ENCODE measurements at regions not wholly inside any gene's neighbourhood (a gene's known extent, or its start where the extent isn't known, plus 50 kb on each side); places are given as distances from the start of the nearest gene placed in this dataset.

DNA sequence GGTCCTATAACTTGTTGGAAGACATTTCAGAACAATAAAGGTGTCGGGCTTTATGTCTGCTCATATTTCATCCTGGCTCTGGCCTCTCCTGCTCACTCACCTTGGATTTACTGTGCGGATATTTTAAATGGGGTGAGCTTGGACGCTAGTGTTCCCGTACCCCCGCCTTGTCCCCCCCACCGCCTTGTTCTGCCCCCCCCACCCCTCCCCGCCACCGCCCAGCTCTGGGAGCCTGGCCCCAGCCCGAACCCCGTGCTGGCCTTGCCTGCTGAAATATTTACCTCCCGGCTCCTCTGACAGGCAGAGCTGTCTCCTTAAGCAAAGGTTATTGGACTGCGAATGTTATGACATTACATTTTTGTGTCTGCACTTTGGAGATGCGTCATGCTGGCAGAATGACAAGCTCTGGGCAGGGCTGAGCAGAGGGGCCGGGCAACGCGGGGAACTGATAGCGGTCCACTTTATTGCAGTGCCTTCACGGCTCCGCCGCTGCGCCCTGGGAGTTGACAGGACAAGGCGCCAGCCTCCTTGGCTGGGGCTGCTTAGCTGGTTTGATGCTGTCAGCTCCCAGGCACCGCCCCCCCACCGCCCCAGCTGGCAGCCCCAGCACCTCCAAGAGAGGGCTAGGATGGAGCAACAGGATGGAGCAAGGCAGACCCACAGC, 222.5 kb upstream of the GSE1 start:
- DNase-seq (peak; percentile 88 to 90), ATAC-seq (peak; percentile 90)
- intact Hi-C loops (cut with DNase I, micrococcal nuclease), result no loop called here

DNA sequence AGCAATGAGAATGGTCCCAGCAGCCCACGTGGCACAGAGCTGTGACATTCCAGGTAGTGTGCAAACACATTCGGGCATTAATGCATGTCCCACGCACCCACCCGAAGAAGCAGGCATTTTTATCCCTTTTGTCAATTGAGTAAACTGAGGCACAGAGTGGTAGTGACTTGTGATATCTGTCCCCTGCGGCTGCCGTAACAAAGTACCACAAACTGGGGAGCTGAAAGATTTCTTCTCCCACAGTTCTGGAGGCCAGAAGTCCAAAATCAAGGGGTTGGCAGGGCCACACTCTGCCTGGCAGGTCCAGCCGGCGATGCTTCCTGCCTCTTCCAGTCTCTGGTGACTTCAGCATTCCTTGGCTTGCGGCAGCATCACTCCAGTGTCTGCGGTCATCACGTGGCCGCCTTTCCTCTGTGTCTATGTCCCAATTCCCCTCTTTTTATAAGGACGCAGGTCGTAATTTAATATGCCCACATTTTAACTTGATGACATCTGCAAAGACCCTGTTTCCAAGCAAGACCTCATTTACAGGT, 221.9 kb upstream of the GSE1 start:
- ATAC-seq, result no peak
- intact Hi-C loops (cut with DNase I, micrococcal nuclease), result no loop called here
- DNase-seq, result peak in 1 of 2 donors; percentile 4

DNA sequence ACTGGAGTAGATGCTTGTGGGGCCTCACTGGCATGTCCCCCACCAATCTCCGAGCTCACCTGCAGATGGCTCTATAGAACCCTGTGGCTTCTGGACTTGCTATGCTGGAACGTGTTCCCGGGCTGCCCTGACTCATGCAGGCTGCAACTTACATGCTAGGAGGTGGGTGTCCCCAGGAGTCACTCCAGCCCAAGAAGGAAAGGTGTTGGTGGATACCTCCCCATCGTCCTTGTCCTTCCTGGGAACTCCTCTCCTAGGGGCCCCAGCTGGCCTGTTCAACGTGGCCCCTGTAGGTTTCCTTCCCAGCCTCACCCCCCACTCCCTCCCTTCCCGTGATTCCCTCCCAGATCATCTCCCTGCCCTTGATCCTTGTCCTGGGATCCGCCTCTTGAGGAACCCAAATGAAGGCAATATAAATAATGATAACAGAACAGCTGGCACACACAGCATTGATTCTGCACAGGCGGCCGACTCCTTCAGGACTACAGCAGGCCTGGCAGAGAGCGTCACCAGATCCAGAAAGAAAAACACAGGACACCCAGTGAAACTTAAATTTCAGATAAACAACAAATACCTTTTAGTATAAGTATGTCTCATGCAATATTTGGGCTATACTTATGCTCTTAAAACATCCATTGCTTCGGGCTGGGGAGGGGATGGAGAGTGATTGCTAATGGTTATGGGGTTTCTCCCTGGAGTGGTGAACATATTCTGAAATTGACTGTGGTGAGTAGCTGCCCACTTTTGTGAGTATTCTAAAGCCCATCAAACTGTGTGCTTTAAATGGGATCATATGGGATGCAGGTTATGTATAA, 221.1 kb upstream of the GSE1 start:
- intact Hi-C loops (cut with DNase I, micrococcal nuclease), result no loop called here
- peak; percentile 15 to 39 for DNase-seq
- ATAC-seq, result peak; percentile 25

DNA sequence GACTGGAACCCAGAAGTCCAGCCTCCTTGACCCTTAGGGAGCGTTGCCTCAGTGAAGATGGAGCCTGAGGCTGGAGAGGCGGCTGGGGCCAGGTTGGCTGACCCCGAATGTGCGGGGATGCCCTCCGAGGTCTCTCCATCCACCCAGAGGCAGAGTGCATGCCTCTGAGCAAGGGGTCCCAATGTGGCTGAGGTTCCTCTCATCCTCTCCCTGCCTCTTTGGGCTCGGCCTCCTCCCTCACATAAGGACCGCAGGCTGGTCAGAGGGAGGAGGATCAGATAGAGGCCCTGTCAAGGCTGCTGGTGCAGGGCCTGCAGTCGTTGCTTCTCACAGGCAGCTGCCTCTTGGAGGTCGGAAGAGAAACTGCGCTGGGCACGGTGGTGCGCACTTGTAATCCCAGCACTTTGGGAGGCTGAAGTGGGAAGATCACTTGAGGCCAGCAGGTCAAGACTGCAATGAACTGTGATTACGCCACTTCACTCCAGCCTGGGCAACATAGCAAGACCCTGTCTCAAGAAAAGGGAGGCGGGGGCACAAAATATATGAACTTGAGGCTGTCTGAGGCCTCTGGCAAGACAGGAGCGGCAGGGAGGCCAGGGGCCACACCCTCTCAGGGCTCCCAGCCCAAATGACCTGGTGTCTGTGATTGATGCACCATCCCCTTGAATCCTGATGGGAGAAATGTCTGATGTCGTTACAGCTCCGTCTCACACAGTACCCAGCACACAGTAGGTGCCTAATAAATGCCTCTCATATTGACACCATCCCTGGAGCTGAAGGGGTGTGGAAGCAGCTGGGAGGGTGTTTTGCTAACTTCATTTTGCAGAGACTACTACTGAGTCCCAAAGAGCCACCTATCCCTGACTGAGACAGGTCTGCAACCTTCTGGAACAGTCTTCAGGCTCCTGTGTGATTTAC, 220.1 kb upstream of the GSE1 start:
- DNase-seq (peak; percentile 3 to 21), ATAC-seq (no peak)
- intact Hi-C loops (cut with DNase I, micrococcal nuclease), result no loop called here

DNA sequence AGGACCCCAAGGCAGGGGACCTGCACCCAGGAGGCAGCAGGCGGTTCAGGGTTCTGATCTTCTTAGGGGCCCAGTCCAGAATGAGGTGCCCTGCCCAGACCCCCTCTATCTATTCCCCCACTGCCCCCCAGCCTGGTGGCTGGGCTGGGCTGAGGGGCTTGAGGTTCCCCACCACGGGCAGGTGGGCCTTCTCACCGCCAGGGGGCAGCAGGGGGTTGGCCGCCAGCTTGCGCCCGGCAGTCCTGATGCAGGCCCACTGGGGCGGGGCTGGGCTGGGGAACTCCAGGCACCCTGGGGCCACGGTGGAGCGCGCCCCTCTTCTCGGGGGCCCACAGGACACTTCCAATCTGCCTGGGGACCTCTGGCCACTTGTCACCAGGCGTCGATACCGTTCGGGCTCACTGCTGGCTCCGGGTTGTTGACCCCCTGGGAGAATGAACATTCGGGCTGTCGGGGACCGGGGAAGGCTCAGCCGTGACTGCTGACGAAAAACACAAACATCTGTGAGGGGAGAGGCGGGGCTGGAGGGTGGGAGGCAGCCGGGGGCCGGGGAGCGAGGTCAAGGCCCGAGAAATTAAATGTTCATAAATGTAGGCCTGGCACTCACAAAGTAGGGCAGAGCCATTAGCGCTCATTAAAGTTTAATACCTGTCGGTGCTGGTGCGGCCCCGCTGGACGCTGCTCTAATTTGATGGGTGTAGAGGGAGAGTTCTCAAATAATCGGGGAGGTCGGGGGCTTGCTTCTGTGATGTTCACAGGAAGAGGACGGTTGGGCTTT, 219.3 kb upstream of the GSE1 start:
- peak; percentile 23 for ATAC-seq
- intact Hi-C loops (cut with DNase I, micrococcal nuclease), result no loop called here
- DNase-seq, result peak; percentile 59 to 78

DNA sequence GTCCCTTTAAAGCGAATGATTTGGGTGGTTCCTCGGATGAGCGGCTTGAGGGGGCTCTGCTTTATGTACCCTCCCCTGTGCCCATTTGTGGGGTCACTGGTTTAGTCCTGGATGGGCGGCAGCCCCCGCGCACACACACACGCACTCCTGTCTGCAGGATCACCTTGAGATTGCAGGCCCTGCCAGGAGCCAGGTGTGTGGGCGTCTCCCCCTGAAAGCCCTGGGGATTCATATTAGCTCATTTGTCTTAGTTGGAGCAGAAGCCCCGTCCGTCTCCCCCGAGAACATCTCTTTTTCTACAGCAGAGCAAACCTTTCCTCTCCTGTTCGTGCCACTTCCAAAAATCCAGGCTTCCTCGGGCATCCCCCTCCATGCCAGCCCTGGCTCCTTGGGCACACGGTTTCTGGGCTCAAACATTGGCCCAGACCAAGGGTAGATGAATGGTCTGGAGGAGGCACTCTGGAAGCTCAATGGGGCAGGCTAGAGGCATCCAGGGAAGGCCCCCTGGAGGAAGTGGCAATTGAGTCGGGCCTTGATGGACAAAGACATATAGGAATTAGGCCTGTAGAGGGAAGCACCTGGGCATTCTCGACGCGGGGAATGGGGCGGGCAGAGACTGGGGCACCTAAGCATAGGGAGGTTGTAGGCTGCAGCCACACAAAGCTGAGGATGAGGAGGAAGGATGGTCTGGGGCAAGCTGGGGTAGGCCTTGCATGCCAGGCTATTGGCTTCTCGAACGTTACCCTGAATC, 218.5 kb upstream of the GSE1 start:
- peak in 1 of 2 donors; percentile 22 for DNase-seq
- ATAC-seq, result no peak
- intact Hi-C loops (cut with DNase I, micrococcal nuclease), result no loop called here

DNA sequence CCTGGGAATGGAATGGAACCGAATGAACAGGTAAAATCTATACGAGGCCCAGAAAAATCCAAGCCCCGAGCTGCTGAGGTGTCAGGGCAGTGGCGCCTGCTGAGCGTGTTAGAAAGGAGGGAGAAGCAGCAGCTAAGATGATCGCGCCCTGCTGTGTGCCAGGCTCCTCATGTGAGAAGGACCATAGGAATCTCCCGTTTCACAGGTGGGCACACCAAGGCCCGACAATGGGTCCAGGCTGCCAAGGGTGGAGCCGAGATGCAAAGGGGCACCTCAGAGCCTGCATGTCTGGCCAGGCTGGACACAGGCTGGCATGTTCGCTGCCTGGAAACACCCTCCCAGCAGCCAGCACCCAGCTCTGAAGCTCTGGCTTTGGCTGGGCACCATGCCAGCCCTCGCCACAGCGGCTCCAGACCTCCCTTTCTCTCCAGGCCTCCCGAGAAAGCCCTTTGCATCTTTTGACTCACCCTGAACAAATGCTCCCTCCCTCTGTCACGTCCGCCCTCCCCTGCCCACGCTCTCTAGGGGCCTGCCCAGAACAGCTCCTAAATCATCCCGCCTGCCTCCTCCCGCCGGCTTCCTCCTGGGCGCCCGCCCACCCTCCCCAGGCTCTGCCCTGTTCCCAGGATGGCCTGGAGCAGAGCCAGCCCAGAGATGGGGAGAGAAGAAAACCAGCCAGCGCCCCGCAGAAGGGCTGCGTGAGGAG, 217.8 kb upstream of the GSE1 start:
- peak; percentile 63 to 86 for DNase-seq
- intact Hi-C loops (cut with DNase I, micrococcal nuclease), result no loop called here
- peak; percentile 24 for ATAC-seq

DNA sequence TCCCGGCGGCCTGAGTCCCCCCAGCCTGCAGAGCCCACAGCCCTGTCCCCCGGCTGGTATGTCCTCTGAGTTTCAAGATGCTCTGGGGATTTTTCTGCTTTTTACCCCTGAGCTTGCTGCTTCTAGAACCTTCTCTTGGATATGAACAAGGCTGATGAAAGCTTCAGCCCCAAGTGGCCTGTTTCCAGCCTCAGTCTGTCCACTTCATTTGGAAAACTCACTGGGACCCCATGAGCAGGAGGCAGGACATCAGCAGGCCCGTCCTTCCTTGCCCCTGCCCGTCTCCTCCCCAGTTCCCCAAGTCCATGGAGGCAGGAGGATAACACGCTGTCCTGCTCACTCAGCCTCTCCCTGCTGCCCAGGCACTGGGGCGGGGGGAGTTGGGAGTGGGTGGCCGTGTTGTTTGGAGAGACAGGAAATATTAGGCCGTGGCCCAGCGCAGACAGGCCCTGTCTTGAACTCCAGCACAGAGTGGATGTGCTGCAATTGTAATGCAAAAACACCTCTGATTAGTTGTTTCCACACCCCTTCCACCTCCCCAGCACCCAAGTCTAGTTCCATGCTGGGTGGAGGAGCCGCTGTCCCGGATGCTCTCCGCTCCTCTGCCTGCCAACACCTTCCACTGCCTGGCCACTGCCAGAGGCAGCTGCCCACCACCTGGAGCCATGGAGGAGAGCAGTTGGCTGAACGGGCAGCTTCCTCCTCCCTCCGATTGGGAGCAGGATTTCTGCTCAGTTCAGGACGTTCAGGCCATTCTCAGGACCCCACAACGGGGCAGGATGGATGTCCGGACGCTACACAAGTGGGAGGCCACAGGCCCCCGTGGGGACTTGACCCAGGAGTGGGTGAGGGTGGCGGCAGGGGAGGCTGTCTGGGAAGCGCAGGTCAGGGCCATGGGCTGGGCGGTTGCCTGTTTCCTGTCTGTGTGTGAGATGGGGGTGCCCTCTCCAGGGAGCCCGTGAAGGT, 216.9 kb upstream of the GSE1 start:
- DNase-seq (peak; percentile 4 to 25), ATAC-seq (no peak)
- intact Hi-C loops (cut with DNase I, micrococcal nuclease), result no loop called here

DNA sequence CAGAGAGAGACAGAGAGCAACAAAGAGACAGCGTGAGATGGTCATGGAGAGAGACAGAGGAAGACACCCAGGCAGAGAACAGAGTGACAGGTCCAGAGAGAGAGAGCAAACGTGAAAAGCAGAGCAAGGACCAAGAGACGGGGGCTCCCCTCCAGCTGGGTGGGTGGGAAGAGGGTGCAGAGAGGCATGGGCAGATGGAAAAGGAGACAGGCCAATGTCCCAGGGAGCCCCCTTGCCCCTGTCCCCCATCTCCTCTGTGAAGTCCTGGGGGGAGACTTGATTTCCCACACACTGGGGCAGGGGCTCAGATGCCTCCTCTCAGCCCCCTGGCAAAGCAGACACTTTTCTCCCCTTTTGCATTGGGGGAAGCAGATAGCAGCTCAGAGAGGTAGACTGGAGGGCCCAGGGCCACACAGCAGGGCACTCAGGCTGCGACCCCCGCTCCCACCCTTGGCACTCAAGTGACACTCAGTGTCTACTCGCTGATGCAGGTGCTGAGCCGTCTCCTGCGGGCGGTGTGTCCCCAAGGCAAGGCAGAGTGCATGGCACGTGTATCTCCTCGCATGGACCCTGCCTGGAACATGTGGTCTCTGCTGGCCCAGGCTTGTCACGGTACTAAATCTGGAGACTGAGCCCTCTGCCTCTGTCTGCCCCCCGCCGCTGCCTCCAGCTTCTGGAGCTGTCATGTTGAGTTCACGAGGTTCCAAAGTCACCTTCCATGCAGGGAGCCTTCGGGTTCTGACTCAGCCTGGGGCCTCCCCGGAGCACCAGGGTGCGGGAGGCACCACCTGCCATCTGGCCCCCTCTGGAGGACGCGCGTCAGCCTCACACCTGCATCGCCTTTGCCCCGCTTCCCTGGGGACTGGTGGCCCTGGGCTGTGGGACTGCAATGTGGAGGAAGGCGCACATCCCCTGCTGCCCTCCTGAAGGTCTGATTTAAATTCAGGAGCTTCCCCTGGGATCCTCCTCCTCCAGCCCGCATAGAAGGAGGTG, 215.9 kb upstream of the GSE1 start:
- DNase-seq, result peak; percentile 42 to 49
- peak; percentile 71 for ATAC-seq
- intact Hi-C loops (cut with DNase I, micrococcal nuclease), result no loop called here

DNA sequence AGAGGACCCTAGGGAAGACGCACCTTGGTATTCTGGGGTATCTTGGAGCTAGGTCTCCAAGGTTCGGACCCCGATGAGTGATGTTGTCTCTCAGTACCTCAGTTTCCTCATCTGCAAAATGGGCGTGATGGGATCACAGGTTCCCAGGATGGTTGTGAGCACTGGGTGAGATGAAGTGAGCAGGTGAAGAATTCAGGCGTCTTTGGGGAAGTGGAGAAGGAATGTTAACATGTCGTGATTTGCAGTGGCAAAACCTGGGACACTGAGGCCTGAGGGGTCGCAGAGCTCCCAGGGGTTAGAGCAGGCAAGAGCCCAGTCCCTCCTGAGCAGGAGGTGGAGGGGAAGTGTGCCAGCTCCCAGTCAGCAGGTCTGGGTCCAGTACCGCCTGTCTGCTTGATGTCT, 215.1 kb upstream of the GSE1 start:
- peak; percentile 3 to 14 for DNase-seq
- ATAC-seq, result no peak
- intact Hi-C loops (cut with DNase I, micrococcal nuclease), result no loop called here

DNA sequence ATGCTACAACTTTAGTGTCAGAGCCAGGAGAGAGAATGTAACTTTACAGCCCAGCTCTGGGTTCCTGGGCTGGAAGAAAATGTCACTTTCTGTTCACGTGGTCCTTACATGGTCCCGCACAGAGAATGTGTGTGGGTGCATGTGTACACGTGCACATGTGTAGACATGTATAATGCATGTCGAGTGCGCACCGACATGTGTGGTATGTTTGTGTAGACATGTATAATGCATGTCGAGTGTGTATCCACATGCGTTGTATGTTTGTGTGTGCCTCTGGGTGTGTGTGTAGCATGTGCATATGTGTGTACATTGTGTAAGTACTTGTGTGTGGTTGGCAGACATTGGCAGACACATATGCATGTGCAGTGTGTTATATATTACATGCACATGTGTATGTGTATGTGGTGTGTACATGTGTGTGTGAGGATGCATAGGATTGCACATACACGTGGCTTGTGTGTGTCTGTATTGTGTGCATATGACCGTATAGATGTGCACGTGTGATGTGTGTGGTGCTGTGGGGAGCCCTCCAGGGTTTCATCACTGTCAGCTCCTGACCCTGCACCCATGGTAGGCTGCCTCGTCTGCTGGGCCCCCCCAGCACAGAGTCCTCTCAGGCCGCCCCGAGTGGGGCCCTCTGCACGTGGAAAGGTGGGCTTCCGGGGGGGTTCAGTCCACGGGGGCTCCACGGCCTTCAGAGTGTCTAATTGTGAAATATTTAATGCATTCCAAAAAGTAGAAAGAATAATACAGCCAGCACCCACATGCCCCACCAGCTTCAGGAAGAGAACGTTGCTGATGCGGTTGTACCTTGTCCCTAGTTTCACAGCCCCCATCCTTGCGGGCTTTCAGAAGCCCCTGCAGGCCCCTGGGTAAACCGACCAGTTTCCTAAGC, 214.2 kb upstream of the GSE1 start:
- intact Hi-C loops (cut with DNase I, micrococcal nuclease), result no loop called here
- DNase-seq, result peak in 1 of 2 donors; percentile 18
- no peak for ATAC-seq

DNA sequence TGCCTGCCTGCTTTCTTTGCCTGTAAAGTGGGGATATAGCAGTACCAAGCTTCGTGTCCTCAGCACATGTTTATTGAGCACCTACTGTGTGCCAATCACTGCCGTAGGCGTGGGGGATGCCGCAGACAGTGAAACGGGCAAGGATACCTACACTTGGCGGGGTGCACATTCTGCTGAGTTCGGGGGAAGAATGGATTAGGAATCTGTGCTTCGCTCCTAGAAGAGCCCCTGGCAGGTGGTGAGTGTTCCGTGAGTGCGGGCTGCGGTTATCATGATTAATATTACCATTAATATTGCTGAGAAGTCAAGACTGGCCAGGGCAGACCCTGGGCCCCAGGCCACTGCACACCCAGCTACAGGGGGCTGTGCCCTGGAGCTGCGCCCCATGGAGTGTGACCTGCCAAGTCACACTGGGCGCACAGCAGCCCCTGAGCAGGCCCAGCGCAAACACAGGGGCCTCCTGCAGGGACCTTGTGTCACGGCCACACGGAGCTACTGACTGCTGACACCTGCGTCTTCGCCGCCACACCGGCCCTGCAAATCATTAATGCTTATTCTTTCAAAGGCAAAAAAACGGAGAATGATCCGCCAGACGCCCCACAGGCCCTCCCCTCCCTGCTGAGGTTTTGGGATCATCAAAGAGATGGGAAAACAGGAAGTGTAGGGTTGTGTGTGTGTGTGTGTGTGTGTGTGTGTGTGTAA, 213.4 kb upstream of the GSE1 start:
- DNase-seq (no peak), ATAC-seq (no peak)
- intact Hi-C loops (cut with DNase I, micrococcal nuclease), result no loop called here

Measured in left colon (tissue), 2 donors.